CD4-positive, CD25-positive, alpha-beta regulatory T cell (primary cell): ENCODE measurements at regions not wholly inside any gene's neighbourhood (a gene's known extent, or its start where the extent isn't known, plus 50 kb on each side); places are given as distances from the start of the nearest gene placed in this dataset.
"Not testable (repeated sequence)": the region's sequence is repeated elsewhere in the genome, so short reads cannot be mapped to it uniquely, and the experiment has no call there.

Experiments
- ATAC-seq, 2 donors: fragments of 150-1000 bp; cut with Tn5 transposase; one replicate each; pipeline ENCODE4 v1.10.0; 2021; ENCODE audit warnings: low read depth in 2 of 2, moderate number of reproducible peaks in 2 of 2, moderate library complexity in 1 of 2
- DNase-seq, 3 donors: peaks; one replicate each; pipeline versions ENCODE4 v3.0.0 to v3.0.0-alpha.2; 2012 to 2022; ENCODE audit warnings: mixed read lengths in 1 of 3
- H3K27ac ChIP-seq: one replicate; pipeline ENCODE4 v1.7.0; 2013; ENCODE audit warnings: mild to moderate bottlenecking, low read length; ENCODE audit not compliant: insufficient read depth, poor library complexity, severe bottlenecking
- H3K27me3 ChIP-seq: one replicate; pipeline ENCODE4 v1.7.0; 2013; ENCODE audit warnings: low read length; ENCODE audit not compliant: control insufficient read depth, insufficient read depth
- H3K36me3 ChIP-seq: one replicate; pipeline ENCODE4 v1.7.0; 2013; ENCODE audit warnings: mild to moderate bottlenecking, low read length, moderate library complexity; ENCODE audit not compliant: control insufficient read depth, insufficient read depth
- H3K4me1 ChIP-seq: 2 replicates; pipeline ENCODE4 v1.7.0; 2013; ENCODE audit warnings: mild to moderate bottlenecking, low read length; ENCODE audit not compliant: insufficient read depth, control insufficient read depth, poor library complexity, severe bottlenecking
- H3K4me3 ChIP-seq: one replicate; pipeline ENCODE4 v1.7.0; 2013; ENCODE audit warnings: low read depth, mild to moderate bottlenecking, low read length, moderate library complexity
- H3K9me3 ChIP-seq, 2 experiments: 1 replicate in 1 of 2; 2 replicates in 1 of 2; pipeline ENCODE4 v1.7.0; 2013; ENCODE audit warnings: low read length in 2 of 2, mild to moderate bottlenecking in 1 of 2, moderate library complexity in 1 of 2; ENCODE audit not compliant: control insufficient read depth in 2 of 2
- H3K27ac Mint-ChIP-seq, 3 donors: one replicate each; pipeline ENCODE4 v1.8.0; 2020 to 2022; ENCODE audit warnings: mild to moderate bottlenecking in 3 of 3, mixed read lengths in 3 of 3, moderate library complexity in 2 of 3
- H3K27me3 Mint-ChIP-seq: one replicate; pipeline ENCODE4 v1.8.0; 2022; ENCODE audit warnings: mild to moderate bottlenecking, mixed read lengths
- H3K36me3 Mint-ChIP-seq: one replicate; pipeline ENCODE4 v1.8.0; 2020; ENCODE audit warnings: mixed read lengths
- H3K4me1 Mint-ChIP-seq, 4 donors: one replicate each; pipeline ENCODE4 v1.8.0; 2020 to 2022; ENCODE audit warnings: mixed read lengths in 4 of 4, mild to moderate bottlenecking in 1 of 4
- H3K4me3 Mint-ChIP-seq, 4 donors: one replicate each; pipeline ENCODE4 v1.8.0; 2020 to 2022; ENCODE audit warnings: mild to moderate bottlenecking in 4 of 4, mixed read lengths in 4 of 4, moderate library complexity in 3 of 4
- H3K9me3 Mint-ChIP-seq, 7 donors: one replicate each; pipeline ENCODE4 v1.8.0; 2020 to 2022; ENCODE audit warnings: mixed read lengths in 7 of 7, mild to moderate bottlenecking in 3 of 7, moderate library complexity in 2 of 7

DNA sequence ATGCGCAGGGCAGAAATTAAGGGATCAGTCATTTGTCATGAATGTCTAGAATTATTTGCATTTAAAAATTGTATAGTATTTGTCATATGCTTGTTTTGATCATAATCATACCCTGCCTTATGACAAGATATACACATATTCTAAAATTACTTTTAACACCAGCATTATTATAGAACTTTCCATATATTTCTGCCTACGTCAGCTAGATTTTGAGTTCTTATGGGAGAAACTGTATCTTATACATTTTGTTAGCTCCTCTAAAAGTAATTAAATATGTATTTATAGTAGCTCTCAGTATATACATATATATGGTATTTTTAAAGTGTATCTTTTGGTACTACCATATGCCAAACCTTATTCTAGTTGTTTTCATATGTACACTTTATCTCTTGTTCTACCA, 441.9 kb downstream of the CPS1 start:
- Histone ChIP-seq H3K4me1 (no peaks in the 10 kb centered on the region), H3K9me3 (no peaks in the 10 kb centered on the region), H3K36me3 (no peaks in the 10 kb centered on the region), H3K4me3 (no peak overlapping the region), H3K27ac (no peak overlapping the region), H3K27me3 (no peaks in the 10 kb centered on the region)
- ATAC-seq (no peak), DNase-seq (no peak)
- no peaks in the 10 kb centered on the region for H3K36me3 Mint-ChIP-seq
- no peak overlapping the region for H3K27ac Mint-ChIP-seq
- peaks cover 0 to 6% (median 3%) of the 10 kb centered on the region in 7 donors for H3K9me3 Mint-ChIP-seq
- no peak overlapping the region for H3K4me3 Mint-ChIP-seq
- no peaks in the 10 kb centered on the region for H3K27me3 Mint-ChIP-seq
- no peaks in the 10 kb centered on the region for H3K4me1 Mint-ChIP-seq

DNA sequence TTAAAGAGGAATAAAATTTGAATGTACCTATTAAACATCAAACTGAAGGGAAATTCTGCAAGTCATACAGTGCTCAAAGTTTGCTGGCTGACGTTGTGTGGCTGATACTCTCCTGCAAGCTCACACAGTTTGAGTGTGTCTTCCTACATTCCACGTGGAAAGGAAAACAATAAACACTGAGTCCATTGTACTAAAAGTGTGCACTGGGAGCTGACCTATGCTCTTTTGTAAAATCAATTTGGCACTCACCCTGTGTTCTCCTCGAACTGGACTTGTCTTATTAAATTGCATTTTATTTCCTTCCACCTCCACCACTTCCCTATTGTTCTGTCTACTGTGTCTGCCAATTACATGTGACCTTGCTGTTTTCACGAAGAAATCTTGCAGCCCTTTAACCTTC, 458.0 kb downstream of the CPS1 start:
- Mint-ChIP-seq H3K27me3 (no peaks in the 10 kb centered on the region), H3K27ac (no peak overlapping the region), H3K9me3 (peaks cover 1 to 9% (median 4%) of the 10 kb centered on the region in 7 donors), H3K4me1 (no peaks in the 10 kb centered on the region), H3K4me3 (peak overlapping the region in 1 of 4 donors; percentile 76), H3K36me3 (no peaks in the 10 kb centered on the region)
- no peaks in the 10 kb centered on the region for H3K9me3 ChIP-seq
- H3K27me3 ChIP-seq: no peaks in the 10 kb centered on the region
- DNase-seq (no peak), ATAC-seq (no peak)
- H3K4me3 ChIP-seq: no peak overlapping the region
- H3K27ac ChIP-seq: no peak overlapping the region
- H3K36me3 ChIP-seq: no peaks in the 10 kb centered on the region
- H3K4me1 ChIP-seq: no peaks in the 10 kb centered on the region

DNA sequence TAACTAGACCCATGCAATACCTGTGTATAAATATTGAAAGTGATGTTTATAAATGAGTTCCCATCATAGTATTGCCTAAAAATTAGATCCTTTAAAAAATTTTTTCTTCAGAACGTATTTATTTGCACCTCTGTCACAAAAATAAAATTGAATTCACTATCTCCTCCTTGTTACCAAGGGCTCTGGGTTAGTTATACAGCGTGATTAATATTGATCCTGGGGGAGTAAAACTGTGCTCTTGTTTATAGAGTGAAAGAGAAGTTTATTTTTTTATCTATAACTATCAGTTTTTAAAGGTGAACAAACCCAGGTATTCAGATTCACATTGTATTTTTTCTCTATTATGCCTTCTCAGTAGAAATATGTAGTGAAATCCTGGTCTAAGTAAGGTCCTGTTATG, 458.5 kb downstream of the CPS1 start:
- Histone ChIP-seq H3K4me3 (no peak overlapping the region), H3K27me3 (no peaks in the 10 kb centered on the region), H3K36me3 (no peaks in the 10 kb centered on the region), H3K27ac (no peak overlapping the region), H3K9me3 (no peaks in the 10 kb centered on the region), H3K4me1 (no peaks in the 10 kb centered on the region)
- Mint-ChIP-seq H3K27me3 (no peaks in the 10 kb centered on the region), H3K36me3 (no peaks in the 10 kb centered on the region), H3K9me3 (peaks cover 1 to 9% (median 4%) of the 10 kb centered on the region in 7 donors), H3K27ac (no peak overlapping the region), H3K4me1 (no peaks in the 10 kb centered on the region), H3K4me3 (no peak overlapping the region)
- ATAC-seq (no peak), DNase-seq (no peak)

DNA sequence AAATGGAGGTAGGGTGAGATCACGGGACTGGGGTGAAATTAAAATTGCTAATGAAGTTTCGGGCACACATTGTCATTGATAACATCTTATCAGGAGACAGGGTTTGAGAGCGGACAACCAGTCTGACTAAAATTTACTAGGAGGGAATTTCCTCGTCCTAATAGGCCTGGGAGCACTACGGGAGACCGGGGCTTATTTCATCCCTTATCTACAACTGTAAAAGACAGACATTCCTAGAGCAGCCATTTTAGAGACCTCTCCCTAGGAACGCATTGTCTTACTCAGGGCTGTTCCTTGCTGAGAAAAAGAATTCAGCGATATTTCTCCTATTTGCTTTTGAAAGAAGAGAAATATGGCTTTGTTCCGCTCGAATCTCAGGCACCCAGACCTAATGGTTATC, 468.7 kb downstream of the CPS1 start:
- Mint-ChIP-seq H3K9me3 (peaks cover 2 to 35% (median 11%) of the 10 kb centered on the region in 7 donors), H3K27ac (peak overlapping the region in 1 of 3 donors; percentile 60)
- not testable (repeated sequence) for H3K4me1 Mint-ChIP-seq, H3K36me3 Mint-ChIP-seq, H3K27me3 ChIP-seq, ATAC-seq, H3K27me3 Mint-ChIP-seq, H3K4me3 ChIP-seq, H3K36me3 ChIP-seq, H3K4me1 ChIP-seq, H3K27ac ChIP-seq, DNase-seq, H3K4me3 Mint-ChIP-seq
- peaks cover 6 to 21% of the 10 kb centered on the region in 2 experiments for H3K9me3 ChIP-seq

DNA sequence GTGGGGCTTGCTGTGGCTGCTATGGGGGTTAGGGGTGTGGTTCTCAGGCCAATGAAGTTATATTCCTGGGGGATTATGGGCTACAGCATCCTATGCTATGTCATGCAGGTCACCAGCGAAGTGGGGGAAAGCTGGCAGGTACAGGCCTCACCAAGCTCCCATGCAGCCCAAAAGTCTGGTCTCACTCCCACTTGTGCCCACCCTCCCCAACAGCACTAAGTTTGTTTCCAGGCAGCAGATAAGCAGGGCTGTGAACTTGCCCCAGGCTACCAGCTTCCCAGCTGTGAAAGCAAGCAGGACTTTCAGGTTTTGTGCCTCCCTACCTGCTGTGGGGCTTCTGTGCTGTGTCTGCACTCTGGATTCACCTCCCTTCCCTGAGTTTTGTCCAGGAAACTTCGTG, 469.7 kb downstream of the CPS1 start:
- Histone ChIP-seq H3K9me3 (peaks cover 6 to 21% of the 10 kb centered on the region in 2 experiments), H3K27ac (no peak overlapping the region), H3K4me3 (no peak overlapping the region), H3K4me1 (no peaks in the 10 kb centered on the region), H3K36me3 (no peaks in the 10 kb centered on the region), H3K27me3 (no peaks in the 10 kb centered on the region)
- ATAC-seq: no peak
- H3K4me3 Mint-ChIP-seq: no peak overlapping the region
- H3K36me3 Mint-ChIP-seq: no peaks in the 10 kb centered on the region
- DNase-seq: no peak
- H3K9me3 Mint-ChIP-seq: peaks cover 3 to 35% (median 8%) of the 10 kb centered on the region in 7 donors
- H3K27me3 Mint-ChIP-seq: no peaks in the 10 kb centered on the region
- H3K4me1 Mint-ChIP-seq: no peaks in the 10 kb centered on the region
- no peak overlapping the region for H3K27ac Mint-ChIP-seq

DNA sequence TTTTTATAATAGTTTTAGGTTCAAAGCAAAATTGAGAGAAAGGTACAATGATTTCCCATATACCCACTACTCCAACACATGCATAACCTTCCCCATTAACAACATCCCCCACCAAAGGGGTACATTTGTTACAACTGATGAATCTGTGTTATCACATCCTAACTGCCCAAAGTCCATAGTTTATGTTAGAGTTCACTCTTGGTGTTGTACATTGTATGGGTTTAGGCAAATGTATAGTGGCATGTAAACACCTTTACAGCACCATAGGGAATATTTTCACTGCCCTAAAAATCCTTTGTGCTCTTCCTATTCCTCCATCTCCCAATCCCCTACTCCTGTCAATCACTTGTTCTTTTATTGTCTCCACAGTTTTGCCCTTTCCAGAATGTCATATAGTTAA, 471.6 kb downstream of the CPS1 start:
- peaks cover 0 to 22% (median 7%) of the 10 kb centered on the region in 7 donors for H3K9me3 Mint-ChIP-seq
- H3K27me3 ChIP-seq: no peaks in the 10 kb centered on the region
- ATAC-seq (no peak), DNase-seq (no peak)
- no peak overlapping the region for H3K4me3 Mint-ChIP-seq
- H3K4me1 ChIP-seq: no peaks in the 10 kb centered on the region
- no peak overlapping the region for H3K27ac ChIP-seq
- H3K36me3 ChIP-seq: no peaks in the 10 kb centered on the region
- no peak overlapping the region for H3K27ac Mint-ChIP-seq
- H3K27me3 Mint-ChIP-seq: no peaks in the 10 kb centered on the region
- H3K9me3 ChIP-seq: peaks cover 2 to 21% of the 10 kb centered on the region in 2 experiments
- H3K4me1 Mint-ChIP-seq: no peaks in the 10 kb centered on the region
- no peaks in the 10 kb centered on the region for H3K36me3 Mint-ChIP-seq
- no peak overlapping the region for H3K4me3 ChIP-seq

DNA sequence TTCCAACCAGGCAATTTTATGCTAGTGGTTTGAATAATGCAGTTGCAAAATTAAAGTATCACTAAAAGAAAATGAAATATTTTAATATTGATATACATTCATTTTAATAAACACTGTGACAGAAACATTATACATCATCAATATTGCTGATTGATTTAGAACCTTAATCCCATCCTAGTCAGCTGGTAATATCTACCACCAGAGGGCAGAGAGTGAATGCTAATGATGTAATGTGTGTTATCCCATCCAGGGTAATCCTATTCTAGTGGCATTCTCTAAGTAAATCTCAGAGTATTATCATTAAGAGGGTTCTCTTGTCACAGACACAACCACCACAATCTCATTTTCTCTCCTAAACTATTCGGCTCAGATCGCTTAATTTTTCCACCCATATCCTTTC, 477.4 kb downstream of the CPS1 start:
- Mint-ChIP-seq H3K9me3 (peaks cover 0 to 6% (median 2%) of the 10 kb centered on the region in 7 donors), H3K27me3 (no peaks in the 10 kb centered on the region), H3K27ac (no peak overlapping the region), H3K4me3 (no peak overlapping the region), H3K36me3 (no peaks in the 10 kb centered on the region), H3K4me1 (no peaks in the 10 kb centered on the region)
- Histone ChIP-seq H3K9me3 (no peaks in the 10 kb centered on the region), H3K4me1 (no peaks in the 10 kb centered on the region), H3K36me3 (no peaks in the 10 kb centered on the region), H3K27ac (no peak overlapping the region), H3K4me3 (no peak overlapping the region), H3K27me3 (no peaks in the 10 kb centered on the region)
- DNase-seq (no peak), ATAC-seq (no peak)

DNA sequence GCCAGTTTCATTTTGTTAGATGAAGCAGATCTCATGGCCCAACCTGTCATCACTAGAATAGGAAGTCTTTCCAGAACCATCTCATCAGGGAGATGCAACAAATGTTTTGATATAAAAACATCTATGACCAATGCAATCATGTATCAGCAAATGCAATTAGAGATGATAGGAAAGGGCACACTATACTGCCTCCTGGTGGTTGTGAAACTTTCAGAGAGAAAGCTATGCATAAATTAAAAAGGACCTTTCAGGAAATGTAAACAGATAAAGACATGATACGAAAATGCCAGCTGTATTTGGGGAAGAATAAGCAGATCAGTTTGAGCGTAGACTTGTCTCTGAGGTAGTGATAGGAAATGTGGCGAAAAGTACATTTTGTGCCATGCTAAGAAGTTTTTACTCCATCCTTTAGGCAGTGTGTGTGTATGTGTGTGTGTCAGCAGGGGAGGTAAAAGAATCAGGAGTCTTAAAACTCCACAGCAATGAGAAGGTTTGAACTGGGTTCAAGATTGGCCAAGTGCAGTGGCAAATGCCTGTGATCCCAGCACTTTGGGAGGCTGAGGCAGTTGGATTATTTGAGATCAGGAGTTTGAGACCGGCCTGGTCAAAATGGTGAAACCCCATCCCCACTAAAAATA, 479.3 kb downstream of the CPS1 start:
- Histone ChIP-seq H3K9me3 (no peaks in the 10 kb centered on the region), H3K4me1 (no peaks in the 10 kb centered on the region), H3K27me3 (no peaks in the 10 kb centered on the region), H3K36me3 (no peaks in the 10 kb centered on the region), H3K27ac (no peak overlapping the region), H3K4me3 (no peak overlapping the region)
- H3K27me3 Mint-ChIP-seq: no peaks in the 10 kb centered on the region
- H3K4me3 Mint-ChIP-seq: no peak overlapping the region
- no peak overlapping the region for H3K27ac Mint-ChIP-seq
- no peaks in the 10 kb centered on the region for H3K4me1 Mint-ChIP-seq
- ATAC-seq: no peak
- peak in 1 of 3 donors; percentile 9 for DNase-seq
- H3K36me3 Mint-ChIP-seq: no peaks in the 10 kb centered on the region
- peaks cover 0 to 6% (median 2%) of the 10 kb centered on the region in 7 donors for H3K9me3 Mint-ChIP-seq
